Sigmoid colon (tissue), 6 donors: ENCODE measurements at regions not wholly inside any gene's neighbourhood (a gene's known extent, or its start where the extent isn't known, plus 50 kb on each side); places are given as distances from the start of the nearest gene placed in this dataset.

ENCODE experiments used
- DNase-seq: peaks from one replicate; pipeline ENCODE4 v3.0.0-alpha.2; 2019
- H3K27ac ChIP-seq, 4 donors: fragments of 200-600 bp; sonication (generic); one replicate each; pipeline ENCODE4 v1.5.1; 2016 to 2019; ENCODE audit warnings: mild to moderate bottlenecking in 1 of 4
- H3K27me3 ChIP-seq, 3 donors: fragments of 200-600 bp; sonication (generic); one replicate each; pipeline ENCODE4 v1.5.1; 2019; ENCODE audit warnings: mild to moderate bottlenecking in 1 of 3
- H3K36me3 ChIP-seq, 4 donors: fragments of 200-600 bp; sonication (generic); one replicate each; pipeline ENCODE4 v1.5.1; 2016 to 2019
- H3K4me1 ChIP-seq, 4 donors: fragments of 200-600 bp; sonication (generic); one replicate each; pipeline ENCODE4 v1.5.1; 2017 to 2019
- H3K4me3 ChIP-seq, 4 donors: fragments of 200-600 bp; sonication (generic); one replicate each; pipeline ENCODE4 v1.5.1; 2017 to 2019; ENCODE audit warnings: mild to moderate bottlenecking in 2 of 4, moderate library complexity in 1 of 4
- H3K9me3 ChIP-seq, 4 donors: fragments of 200-600 bp in 3 of 4; sonication (generic) in 3 of 4; one replicate each; pipeline versions ENCODE4 v1.5.1 to v1.6.1; 2013 to 2019
- EP300 ChIP-seq, 4 donors: sonication (generic); formaldehyde crosslinking; IDR thresholded peaks; one replicate each; pipeline ENCODE4 v1.6.1; 2017; ENCODE audit warnings: antibody characterized with exemption in 4 of 4
- POLR2A ChIP-seq, 2 donors: fragments of 450-650 bp; IDR thresholded peaks; one replicate each; pipeline ENCODE4 v1.6.1; 2016; ENCODE audit warnings: antibody characterized with exemption in 2 of 2, mild to moderate bottlenecking in 2 of 2, moderate library complexity in 2 of 2
- POLR2AphosphoS5 ChIP-seq, 4 donors: sonication (generic); formaldehyde crosslinking; IDR thresholded peaks; one replicate each; pipeline ENCODE4 v1.6.1; 2017; ENCODE audit warnings: antibody characterized with exemption in 4 of 4
- WGBS, 2 donors: extraction: QIAGEN DNeasy Blood & Tissue Kit; methylation state at CpG; one replicate each; pipeline ENCODE4 v1.1.7; 2013; 5-methylcytosine and 5-hydroxymethylcytosine counted together
- intact Hi-C: fragments of 100-400 bp; cut with DNase I; formaldehyde crosslinking; loops from one replicate; pipeline ENCODE4 v1.15.1; 2023
- TF ChIP-seq, protein P1 (sequence below), 4 experiments: fragments of 450-650 bp in 3 of 4; fragments of 200-600 bp in 1 of 4; IDR thresholded peaks; one replicate each; pipeline ENCODE4 v1.5.1; 2016 to 2019; ENCODE audit warnings: antibody characterized with exemption in 4 of 4, mild to moderate bottlenecking in 3 of 4, moderate library complexity in 2 of 4
- donor health status: healthy with polysubstance abuse.
- donor health status: healthy.

DNA sequence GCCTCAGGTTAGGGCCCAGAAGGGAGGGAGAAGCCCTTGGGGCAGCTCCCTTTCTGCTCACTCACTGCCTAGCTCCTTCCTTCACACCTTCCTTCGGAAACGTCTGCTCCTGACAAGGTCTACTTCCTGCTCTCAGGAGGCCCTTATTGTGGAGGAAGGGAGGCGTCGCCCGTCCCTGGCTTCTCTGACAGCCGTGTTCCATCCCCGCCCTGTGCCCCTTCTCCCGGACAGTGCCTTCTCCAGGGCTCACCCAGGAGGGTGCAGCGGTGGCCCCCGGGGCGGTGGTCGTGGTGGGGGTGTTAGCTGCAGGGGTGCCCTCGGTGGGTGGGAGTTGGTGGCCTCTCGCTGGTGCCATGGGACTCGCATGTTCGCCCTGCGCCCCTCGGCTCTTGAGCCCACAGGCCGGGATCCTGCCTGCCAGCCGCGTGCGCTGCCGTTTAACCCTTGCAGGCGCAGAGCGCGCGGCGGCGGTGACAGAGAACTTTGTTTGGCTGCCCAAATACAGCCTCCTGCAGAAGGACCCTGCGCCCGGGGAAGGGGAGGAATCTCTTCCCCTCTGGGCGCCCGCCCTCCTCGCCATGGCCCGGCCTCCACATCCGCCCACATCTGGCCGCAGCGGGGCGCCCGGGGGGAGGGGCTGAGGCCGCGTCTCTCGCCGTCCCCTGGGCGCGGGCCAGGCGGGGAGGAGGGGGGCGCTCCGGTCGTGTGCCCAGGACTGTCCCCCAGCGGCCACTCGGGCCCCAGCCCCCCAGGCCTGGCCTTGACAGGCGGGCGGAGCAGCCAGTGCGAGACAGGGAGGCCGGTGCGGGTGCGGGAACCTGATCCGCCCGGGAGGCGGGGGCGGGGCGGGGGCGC, 231.9 kb downstream of the SEC14L1 start:
- 1 to 2% methylated on average over 64 of the region's 64 CpGs for WGBS, 2 donors
- Histone ChIP-seq H3K9me3 (no peaks in the 10 kb centered on the region), H3K27me3 (no peaks in the 10 kb centered on the region), H3K36me3 (no peaks in the 10 kb centered on the region), H3K27ac (peak overlapping the region; percentile 95 to 99 (median 99)), H3K4me3 (peak overlapping the region; percentile 83 to 99 (median 89)), H3K4me1 (peaks cover 0 to 68% (median 58%) of the 10 kb centered on the region in 4 donors)
- TF ChIP-seq, protein P1, sequence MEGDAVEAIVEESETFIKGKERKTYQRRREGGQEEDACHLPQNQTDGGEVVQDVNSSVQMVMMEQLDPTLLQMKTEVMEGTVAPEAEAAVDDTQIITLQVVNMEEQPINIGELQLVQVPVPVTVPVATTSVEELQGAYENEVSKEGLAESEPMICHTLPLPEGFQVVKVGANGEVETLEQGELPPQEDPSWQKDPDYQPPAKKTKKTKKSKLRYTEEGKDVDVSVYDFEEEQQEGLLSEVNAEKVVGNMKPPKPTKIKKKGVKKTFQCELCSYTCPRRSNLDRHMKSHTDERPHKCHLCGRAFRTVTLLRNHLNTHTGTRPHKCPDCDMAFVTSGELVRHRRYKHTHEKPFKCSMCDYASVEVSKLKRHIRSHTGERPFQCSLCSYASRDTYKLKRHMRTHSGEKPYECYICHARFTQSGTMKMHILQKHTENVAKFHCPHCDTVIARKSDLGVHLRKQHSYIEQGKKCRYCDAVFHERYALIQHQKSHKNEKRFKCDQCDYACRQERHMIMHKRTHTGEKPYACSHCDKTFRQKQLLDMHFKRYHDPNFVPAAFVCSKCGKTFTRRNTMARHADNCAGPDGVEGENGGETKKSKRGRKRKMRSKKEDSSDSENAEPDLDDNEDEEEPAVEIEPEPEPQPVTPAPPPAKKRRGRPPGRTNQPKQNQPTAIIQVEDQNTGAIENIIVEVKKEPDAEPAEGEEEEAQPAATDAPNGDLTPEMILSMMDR (IDR thresholded peaks at IDR 0.05), result no peak
- TF ChIP-seq POLR2AphosphoS5 (IDR thresholded peaks at IDR 0.05) (peak in 2 of 4 donors; percentile 10 to 24), POLR2A (IDR thresholded peaks at IDR 0.05) (peak in 1 of 2 donors; percentile 17), EP300 (IDR thresholded peaks at IDR 0.05) (no peak)
- DNase-seq, result peak; percentile 95
- intact Hi-C loops, result loop anchor here (2.0 to 5.0 kb wide), 3 partner anchors 40 to 105 kb away; no protein-coding TSS in a partner anchor

DNA sequence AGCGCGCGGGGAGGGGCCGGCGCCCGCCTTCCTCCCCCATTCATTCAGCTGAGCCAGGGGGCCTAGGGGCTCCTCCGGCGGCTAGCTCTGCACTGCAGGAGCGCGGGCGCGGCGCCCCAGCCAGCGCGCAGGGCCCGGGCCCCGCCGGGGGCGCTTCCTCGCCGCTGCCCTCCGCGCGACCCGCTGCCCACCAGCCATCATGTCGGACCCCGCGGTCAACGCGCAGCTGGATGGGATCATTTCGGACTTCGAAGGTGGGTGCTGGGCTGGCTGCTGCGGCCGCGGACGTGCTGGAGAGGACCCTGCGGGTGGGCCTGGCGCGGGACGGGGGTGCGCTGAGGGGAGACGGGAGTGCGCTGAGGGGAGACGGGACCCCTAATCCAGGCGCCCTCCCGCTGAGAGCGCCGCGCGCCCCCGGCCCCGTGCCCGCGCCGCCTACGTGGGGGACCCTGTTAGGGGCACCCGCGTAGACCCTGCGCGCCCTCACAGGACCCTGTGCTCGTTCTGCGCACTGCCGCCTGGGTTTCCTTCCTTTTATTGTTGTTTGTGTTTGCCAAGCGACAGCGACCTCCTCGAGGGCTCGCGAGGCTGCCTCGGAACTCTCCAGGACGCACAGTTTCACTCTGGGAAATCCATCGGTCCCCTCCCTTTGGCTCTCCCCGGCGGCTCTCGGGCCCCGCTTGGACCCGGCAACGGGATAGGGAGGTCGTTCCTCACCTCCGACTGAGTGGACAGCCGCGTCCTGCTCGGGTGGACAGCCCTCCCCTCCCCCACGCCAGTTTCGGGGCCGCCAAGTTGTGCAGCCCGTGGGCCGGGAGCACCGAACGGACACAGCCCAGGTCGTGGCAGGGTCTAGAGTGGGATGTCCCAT, 232.8 kb downstream of the SEC14L1 start:
- 1 to 13% methylated on average over 90 of the region's 90 CpGs for WGBS, 2 donors
- DNase-seq, result peak; percentile 77
- TF ChIP-seq POLR2AphosphoS5 (IDR thresholded peaks at IDR 0.05) (peak; percentile 68 to 87 (median 78)), EP300 (IDR thresholded peaks at IDR 0.05) (no peak)
- Histone ChIP-seq H3K9me3 (no peaks in the 10 kb centered on the region), H3K4me1 (peaks cover 0 to 77% (median 67%) of the 10 kb centered on the region in 4 donors), H3K27ac (peak overlapping the region; percentile 95 to 99 (median 99)), H3K27me3 (no peaks in the 10 kb centered on the region), H3K4me3 (peak overlapping the region; percentile 83 to 99 (median 89)), H3K36me3 (no peaks in the 10 kb centered on the region)
- intact Hi-C loops, result loop anchor here (2.0 to 5.0 kb wide), 3 partner anchors 41 to 104 kb away; no protein-coding TSS in a partner anchor

DNA sequence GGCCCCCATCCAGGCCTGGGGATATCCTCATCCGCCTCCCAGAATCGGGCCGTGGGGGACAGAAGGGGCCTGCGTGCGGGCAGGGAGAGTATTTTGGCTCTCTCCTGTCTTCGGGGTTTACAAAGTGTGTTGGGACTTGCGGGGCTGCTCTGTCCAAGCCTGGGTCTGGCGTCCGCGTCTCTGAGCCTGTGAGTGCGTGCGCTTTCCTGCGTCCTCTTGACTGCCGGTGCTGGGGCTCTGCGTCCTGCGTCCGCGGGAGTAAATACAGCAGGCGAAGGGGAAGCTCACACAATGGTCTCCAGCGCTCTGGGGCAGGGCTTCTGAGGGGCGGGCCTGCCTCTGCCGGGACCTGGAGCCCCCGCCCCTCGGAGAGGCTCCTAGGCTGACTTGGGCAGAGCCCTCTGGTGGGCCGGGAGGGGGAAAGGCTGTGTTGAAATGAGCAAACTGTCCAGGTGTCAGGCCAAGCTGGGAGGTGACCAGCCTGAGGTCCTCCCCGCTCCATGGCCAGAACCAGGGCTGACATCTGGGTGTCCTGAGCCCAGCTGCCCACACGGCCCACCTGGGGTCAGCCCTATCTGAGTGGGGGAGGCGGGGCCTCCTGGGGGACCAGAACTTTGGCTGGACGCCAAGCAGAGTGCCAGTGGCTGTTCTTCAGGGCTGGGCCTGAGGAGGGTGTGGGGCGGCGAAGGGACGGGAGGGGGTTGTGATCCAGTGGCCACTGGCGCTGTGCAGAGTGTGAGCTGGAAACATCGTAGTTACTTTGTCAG, 233.6 kb downstream of the SEC14L1 start:
- Histone ChIP-seq H3K27me3 (no peaks in the 10 kb centered on the region), H3K4me3 (peak overlapping the region; percentile 83 to 99 (median 89)), H3K36me3 (no peaks in the 10 kb centered on the region), H3K9me3 (no peaks in the 10 kb centered on the region), H3K4me1 (peaks cover 0 to 85% (median 75%) of the 10 kb centered on the region in 4 donors), H3K27ac (peak overlapping the region; percentile 95 to 99 (median 99))
- peak; percentile 97 for DNase-seq
- 10 to 38% methylated on average over 34 of the region's 34 CpGs for WGBS, 2 donors
- intact Hi-C loops, result loop anchor here (5.0 kb wide), 2 partner anchors 42 to 103 kb away; no protein-coding TSS in a partner anchor
- TF ChIP-seq POLR2AphosphoS5 (IDR thresholded peaks at IDR 0.05) (peak; percentile 87 to 97 (median 95)), EP300 (IDR thresholded peaks at IDR 0.05) (peak in 1 of 4 donors; percentile 29), POLR2A (IDR thresholded peaks at IDR 0.05) (peak; percentile 79 to 92)
- TF ChIP-seq, protein P1 (IDR thresholded peaks at IDR 0.05), result peak in 3 of 4 experiments; percentile 31 to 36 (median 35)

DNA sequence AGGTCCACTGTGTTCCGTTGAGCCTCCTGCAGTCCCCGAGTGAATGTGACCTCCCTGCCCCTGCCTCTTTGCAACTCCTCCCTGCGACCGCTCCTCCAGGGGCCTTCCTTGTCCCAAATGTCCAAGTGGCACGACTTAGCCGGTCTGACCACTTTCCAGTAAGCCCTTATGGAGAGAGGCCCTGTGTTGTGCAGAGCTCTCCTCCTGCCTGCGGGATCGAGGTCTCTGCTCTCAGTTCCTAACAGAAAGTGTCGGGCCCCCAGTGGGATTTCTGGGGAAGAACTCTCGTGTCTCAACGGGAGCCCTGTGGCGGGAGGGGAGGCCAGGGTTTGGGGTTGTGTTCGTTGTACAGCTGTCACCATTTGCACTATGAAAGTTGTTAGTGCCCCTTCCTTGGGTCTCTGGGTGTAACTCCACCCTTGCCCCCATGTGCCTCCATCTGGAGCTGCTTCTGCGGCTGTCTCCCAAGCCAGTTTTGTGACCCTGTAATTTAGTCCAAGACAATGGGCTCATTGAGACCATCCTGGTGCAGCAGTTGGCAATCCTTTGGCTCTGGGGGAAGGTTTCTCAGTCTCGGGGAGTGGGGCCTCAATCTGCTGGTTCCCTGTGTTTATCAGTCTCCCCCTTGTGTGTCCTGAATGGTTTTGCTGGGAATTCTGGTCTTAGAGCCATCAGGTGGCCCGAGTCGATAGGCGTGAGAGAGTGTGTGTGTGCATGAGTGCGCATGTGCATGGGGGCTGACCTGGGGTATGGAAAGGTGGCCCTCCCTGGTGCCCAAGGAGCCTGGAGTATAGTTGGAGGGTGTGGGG, 234.5 kb downstream of the SEC14L1 start:
- Histone ChIP-seq H3K27me3 (no peaks in the 10 kb centered on the region), H3K9me3 (no peaks in the 10 kb centered on the region), H3K4me1 (peaks cover 0 to 85% (median 82%) of the 10 kb centered on the region in 4 donors), H3K4me3 (peak overlapping the region; percentile 83 to 99 (median 89)), H3K36me3 (no peaks in the 10 kb centered on the region), H3K27ac (peak overlapping the region; percentile 95 to 99 (median 99))
- WGBS, 2 donors, result 49 to 73% methylated on average over 19 of the region's 19 CpGs
- intact Hi-C loops, result no loop called here
- DNase-seq, result peak; percentile 73
- TF ChIP-seq, protein P1 (IDR thresholded peaks at IDR 0.05), result no peak
- TF ChIP-seq POLR2AphosphoS5 (IDR thresholded peaks at IDR 0.05), result no peak
- TF ChIP-seq POLR2A (IDR thresholded peaks at IDR 0.05), result no peak
- TF ChIP-seq EP300 (IDR thresholded peaks at IDR 0.05), result no peak
